Adrenal gland (tissue), 5 donors: ENCODE measurements at regions not wholly inside any gene's neighbourhood (a gene's known extent, or its start where the extent isn't known, plus 50 kb on each side); places are given as distances from the start of the nearest gene placed in this dataset.

Experiments
- CTCF ChIP-seq, 6 experiments: fragments of 450-650 bp in 4 of 6; fragments of 200-600 bp in 2 of 6; sonication (generic) in 1 of 6; IDR thresholded peaks; 1 replicate in 5 of 6; 2 replicates in 1 of 6; pipeline versions ENCODE4 v1.5.1 to v1.8.0; 2016 to 2021; ENCODE audit warnings: antibody characterized with exemption in 6 of 6, mild to moderate bottlenecking in 2 of 6, moderate library complexity in 1 of 6
- POLR2A ChIP-seq, 2 donors: fragments of 450-650 bp; IDR thresholded peaks; one replicate each; pipeline ENCODE4 v1.6.1; 2017; ENCODE audit warnings: antibody characterized with exemption in 2 of 2, mild to moderate bottlenecking in 2 of 2, moderate library complexity in 1 of 2
- donor health status: DM: no; HTN: no; CAD: no.

- TF ChIP-seq CTCF (IDR thresholded peaks at IDR 0.05) = no peak
- no peak for TF ChIP-seq POLR2A (IDR thresholded peaks at IDR 0.05)
These were observed 74.8 kb upstream of the NECTIN1 start for GRCh38 chr11:119803726-119804294.
